ENCODE measurements at regions not wholly inside any gene's neighbourhood (a gene's known extent, or its start where the extent isn't known, plus 50 kb on each side); places are given as distances from the start of the nearest gene placed in this dataset.

DNA sequence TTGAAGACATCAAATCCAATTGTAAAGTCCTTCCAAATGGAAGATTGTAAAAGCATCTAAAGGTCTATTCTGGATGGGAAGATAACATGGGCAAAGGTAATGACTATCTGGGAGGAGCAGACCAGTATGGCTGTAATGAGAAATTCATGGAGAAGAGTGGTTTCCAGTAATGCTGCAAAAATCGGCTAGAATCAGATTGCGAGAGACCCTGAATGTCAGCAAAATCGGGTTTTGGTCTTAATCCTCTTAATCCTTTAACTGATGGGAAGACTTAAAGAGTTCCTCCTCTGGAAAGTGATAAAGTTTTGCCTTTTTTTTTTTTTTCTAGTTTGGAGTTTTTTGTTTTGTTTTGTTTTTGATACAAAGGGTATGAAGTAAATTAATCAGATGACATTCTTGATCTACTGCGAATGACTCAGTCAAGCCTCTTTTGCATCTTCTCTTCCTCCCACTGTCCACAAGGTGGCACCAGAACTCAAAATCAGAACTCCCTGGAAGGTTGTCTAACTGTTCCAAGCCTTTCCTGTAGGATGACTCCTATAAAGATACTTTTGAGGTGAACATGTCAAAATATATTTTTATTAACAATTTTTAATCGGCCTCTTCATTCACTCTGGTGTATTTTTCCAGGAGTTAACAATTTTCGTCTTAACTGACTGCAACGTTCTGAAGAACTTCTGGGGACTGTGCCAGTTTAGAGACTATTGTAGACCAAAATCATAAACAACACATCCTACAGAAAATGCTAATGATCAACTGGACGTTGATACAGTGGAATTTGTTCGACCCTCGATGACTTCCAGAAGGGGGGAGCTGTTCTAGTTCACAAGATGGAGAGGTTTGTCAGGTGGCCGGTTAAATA lies 213.3 kb upstream of the MIR17HG start:
- DNase-seq (ENCODE audit: low read depth) = peak; percentile 73

DNA sequence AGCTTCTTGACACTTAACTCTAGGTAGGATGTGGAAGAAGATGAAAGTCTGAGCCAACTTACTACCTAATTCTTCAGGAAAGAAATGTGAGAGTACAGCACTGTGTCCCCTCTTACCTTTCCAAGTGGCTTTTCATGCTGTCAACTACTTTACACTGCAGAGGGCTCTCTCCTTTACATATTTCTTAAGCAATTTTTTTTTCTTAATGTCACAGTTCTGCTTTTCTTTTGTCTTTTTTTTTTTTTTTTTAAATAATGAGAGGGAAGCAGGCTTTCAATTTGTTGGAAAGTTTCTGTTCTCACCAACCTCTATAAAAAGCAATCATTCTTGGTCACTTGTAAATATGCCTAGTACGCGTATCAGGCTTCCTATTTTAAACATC lies 212.7 kb upstream of the MIR17HG start:
- no peak for DNase-seq (ENCODE audit: low read depth)

GRCh38 chr13:91135376-91135775 lies 212.1 kb upstream of the MIR17HG start:
- DNase-seq (ENCODE audit: low read depth) = no peak

DNA sequence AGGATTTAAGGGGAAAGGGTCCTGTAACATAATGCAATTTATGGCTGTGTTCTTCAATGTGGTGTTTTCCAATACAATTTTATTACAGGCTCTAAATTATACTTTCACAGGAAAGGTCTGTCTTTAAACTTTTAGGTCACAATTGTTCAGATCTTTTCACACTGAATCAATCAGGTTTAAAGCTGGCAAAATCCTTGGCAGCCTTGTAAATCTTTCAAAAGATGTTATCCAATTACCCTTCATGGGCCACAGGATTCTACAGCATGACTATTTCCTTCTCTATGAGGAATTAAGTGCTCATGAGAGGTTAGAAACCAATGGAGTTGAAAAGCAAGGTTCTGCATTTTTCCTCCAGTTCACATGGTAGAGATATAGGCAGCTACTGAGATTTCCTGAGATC lies 211.5 kb upstream of the MIR17HG start:
- no peak for DNase-seq (ENCODE audit: low read depth)

DNA sequence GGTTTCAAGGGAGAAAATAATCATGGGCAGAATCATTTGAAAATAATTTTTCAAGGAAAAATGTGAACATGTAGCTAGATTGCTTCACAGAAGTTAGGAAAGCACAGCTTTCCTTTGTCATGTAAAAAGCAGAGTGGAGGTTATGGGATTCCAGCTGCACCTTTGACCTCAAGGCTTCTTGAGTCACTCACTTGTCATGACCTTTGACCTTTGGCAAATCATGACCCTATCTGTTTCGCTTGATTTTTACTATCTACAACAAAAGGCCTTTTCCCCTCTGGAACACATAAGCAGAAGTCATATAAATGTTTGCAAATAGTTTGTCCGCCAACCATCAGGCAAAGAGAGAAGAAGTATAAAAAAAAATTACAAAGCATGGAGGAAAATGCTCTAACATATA lies 210.7 kb upstream of the MIR17HG start:
- DNase-seq (ENCODE audit: low read depth) = peak; percentile 12

- DNase-seq (ENCODE audit: low read depth) = no peak
These were observed 208.3 kb upstream of the MIR17HG start for GRCh38 chr13:91139232-91139631.

DNA sequence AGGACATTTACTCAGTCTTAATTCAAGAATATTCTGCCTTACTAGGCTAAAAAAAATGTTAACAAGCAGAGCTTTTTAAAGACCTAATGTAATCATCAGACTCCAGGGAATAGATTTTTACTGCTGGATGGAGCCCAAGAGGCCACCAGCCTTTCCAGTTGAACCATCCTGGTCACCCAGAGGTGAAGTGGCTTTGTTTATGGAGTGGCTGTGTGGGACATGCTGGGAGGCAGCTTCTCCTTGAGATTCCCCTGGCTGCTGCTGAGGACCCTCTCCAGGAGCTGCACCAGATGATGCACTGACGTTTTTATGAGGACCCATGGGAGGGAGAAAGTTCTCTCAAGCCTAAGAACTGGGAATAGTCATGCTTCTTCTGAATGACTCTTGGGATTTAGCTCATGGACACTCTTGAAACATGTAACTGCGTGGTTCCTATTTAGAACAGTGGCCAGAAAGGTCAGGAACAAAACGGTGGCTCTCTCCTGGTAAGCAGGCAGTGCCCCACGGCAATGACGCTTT lies 205.9 kb upstream of the MIR17HG start:
- DNase-seq (ENCODE audit: low read depth) = no peak

GRCh38 chr13:91142572-91142971 lies 204.9 kb upstream of the MIR17HG start:
- DNase-seq (ENCODE audit: low read depth) = no peak

GRCh38 chr13:91144054-91144453 lies 203.4 kb upstream of the MIR17HG start:
- peak; percentile 97 for DNase-seq (ENCODE audit: low read depth)

DNA sequence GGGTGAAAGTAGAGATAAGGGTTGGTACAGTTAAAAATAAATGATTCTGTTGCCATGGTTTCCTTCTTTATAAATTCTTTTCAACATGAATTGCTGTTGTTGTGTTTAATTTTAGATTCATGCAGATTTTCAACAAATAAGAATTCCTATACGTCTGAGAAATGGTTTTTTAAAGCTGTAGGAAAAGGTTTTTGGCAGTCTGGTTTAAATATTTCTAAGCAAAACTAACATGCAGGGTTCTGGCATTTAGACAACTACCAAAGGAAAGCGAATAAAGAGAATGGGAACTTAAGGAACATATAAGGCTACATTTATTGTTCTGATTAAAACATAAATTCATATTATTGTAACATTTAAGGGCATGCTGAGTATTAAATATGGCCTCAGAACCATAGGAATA lies 203.0 kb upstream of the MIR17HG start:
- DNase-seq (ENCODE audit: low read depth) = no peak

- no peak for DNase-seq (ENCODE audit: low read depth)
These were observed 201.8 kb upstream of the MIR17HG start for GRCh38 chr13:91145571-91146205.

GRCh38 chr13:91146601-91147000 lies 200.9 kb upstream of the MIR17HG start:
- DNase-seq (ENCODE audit: low read depth) = no peak

DNA sequence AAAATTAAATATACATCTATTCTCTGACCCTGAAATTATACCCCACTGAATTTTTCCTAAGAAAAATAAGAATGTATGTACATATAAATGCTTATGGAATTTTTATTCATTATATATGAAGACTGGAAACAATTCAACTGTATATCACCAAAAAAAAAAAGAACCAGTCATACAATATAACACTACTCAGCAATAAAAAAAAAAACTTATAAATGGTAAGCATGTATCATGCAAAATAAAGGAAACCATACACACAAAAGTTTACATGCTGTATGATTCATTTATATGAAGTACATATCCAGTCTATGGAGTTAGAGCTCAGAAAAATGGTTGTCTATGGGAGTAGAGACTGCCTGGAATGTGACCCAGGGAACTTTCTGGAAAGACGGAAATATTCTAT lies 199.4 kb upstream of the MIR17HG start:
- DNase-seq (ENCODE audit: low read depth) = no peak

DNA sequence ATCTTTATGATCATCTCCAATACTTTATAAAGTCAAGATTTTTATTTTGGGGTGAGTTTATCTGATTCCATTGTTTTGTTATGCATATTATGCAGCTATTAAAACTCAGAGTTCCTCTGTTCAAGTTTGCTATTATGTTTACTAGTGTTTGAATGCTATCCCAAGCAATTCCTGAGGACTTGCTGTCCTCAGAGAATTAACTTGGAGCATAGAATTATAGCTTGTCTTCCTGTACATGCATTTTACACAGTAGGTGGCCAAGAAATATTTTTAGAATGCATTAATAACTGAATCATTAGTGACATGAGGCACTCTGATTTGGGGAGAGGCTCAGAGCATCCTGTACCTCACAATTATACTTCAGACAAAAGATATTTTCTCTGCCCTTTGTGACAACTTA lies 195.6 kb upstream of the MIR17HG start:
- DNase-seq (ENCODE audit: low read depth) = no peak

- DNase-seq (ENCODE audit: low read depth) = no peak
These were observed 194.1 kb upstream of the MIR17HG start for GRCh38 chr13:91153372-91153771.

GRCh38 chr13:91154558-91155353 lies 192.7 kb upstream of the MIR17HG start:
- no peak for DNase-seq (ENCODE audit: low read depth)

GRCh38 chr13:91155512-91156114 lies 191.9 kb upstream of the MIR17HG start:
- DNase-seq (ENCODE audit: low read depth) = no peak

GRCh38 chr13:91157273-91158016 lies 190.0 kb upstream of the MIR17HG start:
- no peak for DNase-seq (ENCODE audit: low read depth)

GRCh38 chr13:91158017-91158395 lies 189.5 kb upstream of the MIR17HG start:
- DNase-seq (ENCODE audit: low read depth) = no peak

- DNase-seq (ENCODE audit: low read depth) = no peak
These were observed 185.3 kb upstream of the MIR17HG start for GRCh38 chr13:91162180-91162579.

GRCh38 chr13:91162589-91162988 lies 184.9 kb upstream of the MIR17HG start:
- no peak for DNase-seq (ENCODE audit: low read depth)

- DNase-seq (ENCODE audit: low read depth) = no peak
These were observed 181.7 kb upstream of the MIR17HG start for GRCh38 chr13:91165758-91166157.

Data from CMK (cell line).